BLaER1 (cell line): ENCODE measurements at regions not wholly inside any gene's neighbourhood (a gene's known extent, or its start where the extent isn't known, plus 50 kb on each side); places are given as distances from the start of the nearest gene placed in this dataset.

Experiments used
- H3K27ac ChIP-seq: shearing (Covaris generic); formaldehyde crosslinking; 2 replicates; pipeline ENCODE4 v1.8.1; 2022
- H3K27me3 ChIP-seq: shearing (Covaris generic); formaldehyde crosslinking; 2 replicates; pipeline ENCODE4 v1.8.1; 2022
- H3K36me3 ChIP-seq: shearing (Covaris generic); formaldehyde crosslinking; 2 replicates; pipeline ENCODE4 v1.8.1; 2022
- H3K4me1 ChIP-seq: shearing (Covaris generic); formaldehyde crosslinking; 2 replicates; pipeline ENCODE4 v1.8.1; 2022
- H3K4me2 ChIP-seq: shearing (Covaris generic); formaldehyde crosslinking; 2 replicates; pipeline ENCODE4 v1.8.1; 2022
- H3K4me3 ChIP-seq: shearing (Covaris generic); formaldehyde crosslinking; 2 replicates; pipeline ENCODE4 v1.8.1; 2022
- H3K9ac ChIP-seq: shearing (Covaris generic); formaldehyde crosslinking; 2 replicates; pipeline ENCODE4 v1.8.1; 2022
- H3K9me3 ChIP-seq: shearing (Covaris generic); formaldehyde crosslinking; 2 replicates; pipeline ENCODE4 v1.8.1; 2022
- H4K20me1 ChIP-seq: shearing (Covaris generic); formaldehyde crosslinking; 2 replicates; pipeline ENCODE4 v1.8.1; 2022
- Cebpa-rat ChIP-seq: shearing (Covaris generic); IDR thresholded peaks from 2 replicates; pipeline ENCODE4 v1.8.1; 2022

- Histone ChIP-seq H4K20me1 (no peaks in the 10 kb centered on the region), H3K36me3 (no peaks in the 10 kb centered on the region), H3K9ac (no peak overlapping the region), H3K27me3 (no peaks in the 10 kb centered on the region), H3K4me2 (no peak overlapping the region), H3K4me1 (no peaks in the 10 kb centered on the region), H3K9me3 (no peaks in the 10 kb centered on the region), H3K27ac (no peak overlapping the region), H3K4me3 (no peak overlapping the region)
- TF ChIP-seq Cebpa-rat, result no peak
These were observed 383.0 kb upstream of the SMIM21 start for GRCh38 chr18:75810516-75810915.

DNA sequence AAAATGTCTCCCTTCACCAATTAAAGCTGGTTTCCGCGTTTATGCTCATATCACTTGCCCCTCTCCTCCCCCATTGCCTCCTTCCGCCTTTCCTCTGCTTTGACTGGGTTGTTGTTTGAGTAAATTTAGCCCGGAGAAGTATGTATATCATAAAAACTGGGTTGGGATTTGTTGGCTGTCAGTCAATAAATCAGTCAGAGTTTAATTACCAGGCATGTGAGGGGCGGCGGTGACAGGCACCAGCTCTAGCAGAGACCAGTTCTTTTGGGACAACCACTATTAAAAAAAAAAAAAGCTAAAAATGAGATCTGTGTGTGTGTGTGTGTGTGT, 382.4 kb upstream of the SMIM21 start:
- H3K4me1 ChIP-seq, result no peaks in the 10 kb centered on the region
- no peak overlapping the region for H3K4me3 ChIP-seq
- no peak for TF ChIP-seq Cebpa-rat
- H3K9ac ChIP-seq, result no peak overlapping the region
- H3K36me3 ChIP-seq, result no peaks in the 10 kb centered on the region
- no peaks in the 10 kb centered on the region for H3K27me3 ChIP-seq
- no peaks in the 10 kb centered on the region for H4K20me1 ChIP-seq
- no peaks in the 10 kb centered on the region for H3K9me3 ChIP-seq
- H3K27ac ChIP-seq, result no peak overlapping the region
- H3K4me2 ChIP-seq, result no peak overlapping the region

DNA sequence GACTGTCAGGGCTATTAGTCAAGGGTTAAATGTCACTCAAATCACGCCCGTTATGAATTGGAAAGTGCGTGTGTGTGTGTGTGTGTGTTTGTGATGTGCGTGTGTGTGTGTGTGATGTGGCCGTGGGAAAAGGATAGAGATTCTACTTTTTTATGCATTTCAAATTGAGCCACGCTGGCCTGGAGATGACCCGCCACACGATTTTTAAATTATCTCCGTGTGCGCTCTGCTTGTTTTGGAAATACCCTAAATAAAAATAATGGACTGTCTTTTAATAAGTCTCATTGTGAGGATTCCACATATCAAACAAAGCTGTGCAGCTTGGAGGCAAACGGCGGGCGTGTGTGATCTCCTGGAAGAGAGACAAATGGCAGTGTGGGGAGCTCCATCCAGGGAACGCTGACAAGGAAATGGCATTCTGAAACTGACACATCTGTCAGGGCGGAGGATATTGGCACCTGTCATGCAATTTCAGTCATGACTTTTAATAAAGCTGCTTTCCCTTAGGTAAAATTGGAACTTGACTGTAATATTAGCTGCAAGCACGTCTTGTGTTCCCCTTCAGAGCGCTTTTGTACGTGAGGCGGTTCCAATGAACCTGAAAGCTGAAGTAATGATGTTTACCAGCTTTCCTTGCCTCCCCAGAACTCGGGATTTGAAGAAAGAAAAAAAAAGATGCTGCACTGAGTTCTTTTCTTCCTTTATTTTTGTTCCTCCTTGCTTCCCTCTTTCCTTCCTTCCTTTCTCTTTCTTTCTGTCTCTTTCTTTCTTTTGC, 381.8 kb upstream of the SMIM21 start:
- Histone ChIP-seq H3K9me3 (no peaks in the 10 kb centered on the region), H4K20me1 (no peaks in the 10 kb centered on the region), H3K27me3 (no peaks in the 10 kb centered on the region), H3K4me2 (no peak overlapping the region), H3K4me3 (no peak overlapping the region), H3K36me3 (no peaks in the 10 kb centered on the region), H3K4me1 (no peaks in the 10 kb centered on the region), H3K9ac (no peak overlapping the region), H3K27ac (no peak overlapping the region)
- TF ChIP-seq Cebpa-rat, result no peak

GRCh38 chr18:75805265-75805664, 377.8 kb upstream of the SMIM21 start:
- H3K36me3 ChIP-seq, result no peaks in the 10 kb centered on the region
- H3K4me1 ChIP-seq, result no peaks in the 10 kb centered on the region
- TF ChIP-seq Cebpa-rat, result no peak
- H3K9ac ChIP-seq, result no peak overlapping the region
- H3K4me3 ChIP-seq, result no peak overlapping the region
- H3K27ac ChIP-seq, result no peak overlapping the region
- H4K20me1 ChIP-seq, result no peaks in the 10 kb centered on the region
- H3K4me2 ChIP-seq, result no peak overlapping the region
- no peaks in the 10 kb centered on the region for H3K9me3 ChIP-seq
- no peaks in the 10 kb centered on the region for H3K27me3 ChIP-seq

- Histone ChIP-seq H3K36me3 (no peaks in the 10 kb centered on the region), H4K20me1 (no peaks in the 10 kb centered on the region), H3K9ac (no peak overlapping the region), H3K27ac (no peak overlapping the region), H3K9me3 (no peaks in the 10 kb centered on the region), H3K4me1 (no peaks in the 10 kb centered on the region), H3K4me2 (no peak overlapping the region), H3K4me3 (no peak overlapping the region), H3K27me3 (no peaks in the 10 kb centered on the region)
- no peak for TF ChIP-seq Cebpa-rat
These were observed 375.2 kb upstream of the SMIM21 start for GRCh38 chr18:75802681-75803080.

- H3K27ac ChIP-seq, result no peak overlapping the region
- H3K36me3 ChIP-seq, result no peaks in the 10 kb centered on the region
- no peak overlapping the region for H3K9ac ChIP-seq
- no peaks in the 10 kb centered on the region for H3K4me1 ChIP-seq
- no peaks in the 10 kb centered on the region for H3K9me3 ChIP-seq
- no peaks in the 10 kb centered on the region for H4K20me1 ChIP-seq
- H3K27me3 ChIP-seq, result no peaks in the 10 kb centered on the region
- H3K4me3 ChIP-seq, result no peak overlapping the region
- no peak for TF ChIP-seq Cebpa-rat
- H3K4me2 ChIP-seq, result no peak overlapping the region
These were observed 373.7 kb upstream of the SMIM21 start for GRCh38 chr18:75801178-75801577.

DNA sequence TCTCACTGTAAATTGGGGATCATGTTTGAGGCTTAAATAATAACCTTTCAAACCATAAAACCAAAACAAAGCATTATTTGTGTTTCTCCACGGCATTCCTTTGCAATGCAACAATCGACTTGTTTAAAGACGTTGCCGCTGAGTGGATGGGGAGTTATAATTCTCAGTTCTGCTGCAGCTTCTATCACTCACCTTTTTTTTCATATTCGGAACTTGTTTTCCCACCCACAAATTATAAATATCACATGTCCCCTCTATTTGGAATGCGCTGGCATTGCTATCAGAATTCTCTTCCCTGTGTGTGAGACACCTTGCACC, 372.8 kb upstream of the SMIM21 start:
- no peaks in the 10 kb centered on the region for H4K20me1 ChIP-seq
- no peak overlapping the region for H3K9ac ChIP-seq
- H3K27ac ChIP-seq, result no peak overlapping the region
- no peak overlapping the region for H3K4me3 ChIP-seq
- TF ChIP-seq Cebpa-rat, result no peak
- no peaks in the 10 kb centered on the region for H3K9me3 ChIP-seq
- H3K36me3 ChIP-seq, result no peaks in the 10 kb centered on the region
- H3K27me3 ChIP-seq, result no peaks in the 10 kb centered on the region
- no peak overlapping the region for H3K4me2 ChIP-seq
- no peaks in the 10 kb centered on the region for H3K4me1 ChIP-seq

GRCh38 chr18:75799449-75800330, 372.2 kb upstream of the SMIM21 start:
- no peak for TF ChIP-seq Cebpa-rat
- no peaks in the 10 kb centered on the region for H3K36me3 ChIP-seq
- no peak overlapping the region for H3K4me2 ChIP-seq
- no peaks in the 10 kb centered on the region for H4K20me1 ChIP-seq
- no peak overlapping the region for H3K4me3 ChIP-seq
- no peaks in the 10 kb centered on the region for H3K4me1 ChIP-seq
- no peak overlapping the region for H3K27ac ChIP-seq
- no peak overlapping the region for H3K9ac ChIP-seq
- H3K9me3 ChIP-seq, result no peaks in the 10 kb centered on the region
- H3K27me3 ChIP-seq, result no peaks in the 10 kb centered on the region

DNA sequence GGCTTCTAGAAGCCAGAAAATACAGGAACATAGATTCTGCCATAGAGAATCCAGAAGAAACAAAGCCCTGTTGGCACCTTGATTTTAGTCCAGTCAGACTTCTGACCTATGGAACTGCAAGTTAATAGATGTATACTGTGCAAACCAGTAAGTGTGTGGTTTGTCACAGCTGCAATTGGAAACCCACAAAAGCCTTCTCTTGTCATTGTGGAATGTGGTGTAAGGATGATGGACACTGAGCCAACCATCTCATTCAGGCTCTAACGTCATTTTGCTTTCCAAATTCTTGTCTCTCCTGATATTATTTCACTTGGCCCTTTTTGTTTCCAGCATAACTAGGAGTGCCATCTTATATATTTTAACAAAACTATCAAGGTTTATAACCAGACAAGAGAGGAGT, 369.5 kb upstream of the SMIM21 start:
- H3K9ac ChIP-seq, result no peak overlapping the region
- no peak overlapping the region for H3K4me3 ChIP-seq
- H3K4me1 ChIP-seq, result no peaks in the 10 kb centered on the region
- H3K4me2 ChIP-seq, result no peak overlapping the region
- no peaks in the 10 kb centered on the region for H3K36me3 ChIP-seq
- H4K20me1 ChIP-seq, result no peaks in the 10 kb centered on the region
- peaks cover 6% of the 10 kb centered on the region for H3K9me3 ChIP-seq
- H3K27ac ChIP-seq, result no peak overlapping the region
- TF ChIP-seq Cebpa-rat, result no peak
- no peaks in the 10 kb centered on the region for H3K27me3 ChIP-seq

- no peak for TF ChIP-seq Cebpa-rat
- Histone ChIP-seq H3K36me3 (no peaks in the 10 kb centered on the region), H4K20me1 (no peaks in the 10 kb centered on the region), H3K4me1 (no peaks in the 10 kb centered on the region), H3K9ac (no peak overlapping the region), H3K27ac (no peak overlapping the region), H3K4me3 (no peak overlapping the region), H3K9me3 (peaks cover 6% of the 10 kb centered on the region), H3K4me2 (no peak overlapping the region), H3K27me3 (no peaks in the 10 kb centered on the region)
These were observed 363.3 kb upstream of the SMIM21 start for GRCh38 chr18:75790796-75791195.
